ENCODE measurements at regions not wholly inside any gene's neighbourhood (a gene's known extent, or its start where the extent isn't known, plus 50 kb on each side); places are given as distances from the start of the nearest gene placed in this dataset.

GRCh38 chr2:104088745-104089144, 765.2 kb upstream of the POU3F3 start (continued):
- no peak for TF ChIP-seq USF2 (IDR thresholded peaks at IDR 0.05; ENCODE audit: borderline replicate concordance, low read depth, low read length)
- no peak for TF ChIP-seq FOXM1 (IDR thresholded peaks at IDR 0.05; ENCODE audit: low read depth)
- no peak for TF ChIP-seq JUND (IDR thresholded peaks at IDR 0.05)
- TF ChIP-seq NFIC (IDR thresholded peaks at IDR 0.05; ENCODE audit: borderline replicate concordance) = no peak
- TF ChIP-seq EZH2phosphoT487 (IDR thresholded peaks at IDR 0.05; ENCODE audit: borderline replicate concordance, low read depth) = no peak
- no peak for TF ChIP-seq TAF1 (IDR thresholded peaks at IDR 0.05; ENCODE audit: borderline replicate concordance, low read depth, low read length)
- no peak for TF ChIP-seq RAD21 (IDR thresholded peaks at IDR 0.05; ENCODE audit: low read length)
- TF ChIP-seq RXRA (IDR thresholded peaks at IDR 0.05; ENCODE audit: borderline replicate concordance, low read depth) = no peak
- TF ChIP-seq CHD2 (IDR thresholded peaks at IDR 0.05; ENCODE audit: low read length, partially characterized antibody) = no peak
- no peak for TF ChIP-seq GATA2 (CRISPR knock-in tag; IDR thresholded peaks at IDR 0.05)
- TF ChIP-seq GABPA (IDR thresholded peaks at IDR 0.05; ENCODE audit: low read depth) = no peak
- TF ChIP-seq TCF12 (IDR thresholded peaks at IDR 0.05) = no peak

- POLR2A ChIA-PET = no interaction called here
Observed at GRCh38 chr2:104090407-104090806, 763.5 kb upstream of the POU3F3 start.

More at GRCh38 chr2:104090407-104090806, 763.5 kb upstream of the POU3F3 start:
- no peaks in the 10 kb centered on the region for H3K27me3 ChIP-seq (ENCODE audit: insufficient read depth)
- no peak overlapping the region for H2AFZ ChIP-seq (ENCODE audit: low read depth)
- no peak for DNase-seq
- TF ChIP-seq ELF1 (IDR thresholded peaks at IDR 0.05) (no peak), MAX (IDR thresholded peaks at IDR 0.05; ENCODE audit: low read depth) (no peak), GATA2 (CRISPR knock-in tag; IDR thresholded peaks at IDR 0.05) (no peak), RXRA (IDR thresholded peaks at IDR 0.05; ENCODE audit: borderline replicate concordance, low read depth) (no peak), REST (IDR thresholded peaks at IDR 0.05; ENCODE audit: low read depth, low read length) (no peak), NRF1 (IDR thresholded peaks at IDR 0.05; ENCODE audit: low read depth, low read length) (no peak), USF2 (IDR thresholded peaks at IDR 0.05; ENCODE audit: borderline replicate concordance, low read depth, low read length) (no peak), MXI1 (IDR thresholded peaks at IDR 0.05; ENCODE audit: low read depth, low read length) (no peak), IRF3 (IDR thresholded peaks at IDR 0.05; ENCODE audit: low read depth, low read length) (no peak), CTCF (IDR thresholded peaks at IDR 0.05) (no peak), EZH2phosphoT487 (IDR thresholded peaks at IDR 0.05; ENCODE audit: borderline replicate concordance, low read depth) (no peak), GABPA (IDR thresholded peaks at IDR 0.05; ENCODE audit: low read depth) (no peak), CHD2 (IDR thresholded peaks at IDR 0.05; ENCODE audit: low read length, partially characterized antibody) (no peak)
- H3K27ac ChIP-seq (ENCODE audit: low read depth in 2 of 2, low read length in 1 of 2) = no peak overlapping the region
- no peaks in the 10 kb centered on the region for H3K9me2 ChIP-seq
- H3K79me2 ChIP-seq (ENCODE audit: insufficient read depth) = no peaks in the 10 kb centered on the region
- CTCF ChIA-PET = interaction anchor here (1.3 kb wide), 1 partner anchor 929 kb away, joined by 3 read pairs; no protein-coding TSS in a partner anchor
- no peak overlapping the region for H3K4me3 ChIP-seq (ENCODE audit: low read depth in 2 of 2, low read length in 1 of 2)
- H4K20me1 ChIP-seq (ENCODE audit: insufficient read depth) = no peaks in the 10 kb centered on the region
- 19% methylated on average over 6 of the region's 6 CpGs for WGBS (ENCODE audit: low lambda C conversion rate)
- no peaks in the 10 kb centered on the region for H3K9me3 ChIP-seq
- no peak overlapping the region for H3K4me2 ChIP-seq
- no peaks in the 10 kb centered on the region for H3K4me1 ChIP-seq (ENCODE audit: control insufficient read depth in 1 of 2, insufficient read depth in 2 of 2, low read depth in 1 of 2, low read length in 1 of 2)
- H3K9ac ChIP-seq = no peak overlapping the region
- no peaks in the 10 kb centered on the region for H3K36me3 ChIP-seq (replicated peaks in 1 of 2; ENCODE audit: control insufficient read depth in 1 of 2, insufficient read depth in 2 of 2, low read length in 1 of 2)
- H3F3A ChIP-seq (replicated peaks; ENCODE audit: insufficient read depth) = no peaks in the 10 kb centered on the region
